ENCODE measurements at regions not wholly inside any gene's neighbourhood (a gene's known extent, or its start where the extent isn't known, plus 50 kb on each side); places are given as distances from the start of the nearest gene placed in this dataset.

- DNase-seq = peak; percentile 66
- TF ChIP-seq, protein P1, sequence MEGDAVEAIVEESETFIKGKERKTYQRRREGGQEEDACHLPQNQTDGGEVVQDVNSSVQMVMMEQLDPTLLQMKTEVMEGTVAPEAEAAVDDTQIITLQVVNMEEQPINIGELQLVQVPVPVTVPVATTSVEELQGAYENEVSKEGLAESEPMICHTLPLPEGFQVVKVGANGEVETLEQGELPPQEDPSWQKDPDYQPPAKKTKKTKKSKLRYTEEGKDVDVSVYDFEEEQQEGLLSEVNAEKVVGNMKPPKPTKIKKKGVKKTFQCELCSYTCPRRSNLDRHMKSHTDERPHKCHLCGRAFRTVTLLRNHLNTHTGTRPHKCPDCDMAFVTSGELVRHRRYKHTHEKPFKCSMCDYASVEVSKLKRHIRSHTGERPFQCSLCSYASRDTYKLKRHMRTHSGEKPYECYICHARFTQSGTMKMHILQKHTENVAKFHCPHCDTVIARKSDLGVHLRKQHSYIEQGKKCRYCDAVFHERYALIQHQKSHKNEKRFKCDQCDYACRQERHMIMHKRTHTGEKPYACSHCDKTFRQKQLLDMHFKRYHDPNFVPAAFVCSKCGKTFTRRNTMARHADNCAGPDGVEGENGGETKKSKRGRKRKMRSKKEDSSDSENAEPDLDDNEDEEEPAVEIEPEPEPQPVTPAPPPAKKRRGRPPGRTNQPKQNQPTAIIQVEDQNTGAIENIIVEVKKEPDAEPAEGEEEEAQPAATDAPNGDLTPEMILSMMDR (IDR thresholded peaks at IDR 0.05) = peak; percentile 83
Observed at GRCh38 chr21:38159355-38159754, 97.4 kb upstream of the KCNJ15 start.

DNA sequence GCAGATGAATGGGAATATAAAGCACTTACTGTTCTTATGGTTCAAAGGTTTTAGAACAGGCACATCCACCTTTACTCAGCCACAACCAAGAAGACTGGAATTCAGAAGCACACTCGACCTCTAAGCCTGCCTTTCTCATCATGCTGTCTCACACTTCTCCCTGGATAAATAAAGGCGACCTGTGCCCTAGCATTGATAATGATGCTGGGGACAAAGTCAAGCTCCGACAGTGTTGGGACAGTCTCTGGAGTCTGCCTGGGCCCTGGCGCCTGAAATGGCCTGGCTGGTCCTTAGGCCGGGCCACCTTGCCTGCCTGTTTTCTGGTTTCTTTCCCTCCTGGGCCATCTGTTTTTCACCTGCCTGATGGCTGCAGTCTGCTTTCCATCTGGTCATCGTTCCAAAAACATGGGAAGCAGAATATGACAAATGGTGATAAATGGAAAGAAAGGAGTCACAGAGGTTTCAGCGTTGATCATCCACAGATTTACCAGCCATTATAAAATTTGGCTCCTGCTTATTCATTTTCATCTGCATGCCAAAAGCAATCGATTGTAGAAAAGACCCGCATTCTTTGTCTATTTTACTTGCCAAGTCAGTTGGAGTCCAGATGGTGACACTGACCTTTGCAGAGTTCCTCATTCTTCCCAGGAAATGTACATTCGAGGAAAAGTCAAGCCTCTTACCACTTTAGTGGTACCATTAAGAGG is 91.2 kb upstream of the KCNJ15 start:
- H3K27me3 ChIP-seq = no peaks in the 10 kb centered on the region
- no peak overlapping the region for H3K27ac ChIP-seq
- TF ChIP-seq, protein P1 (IDR thresholded peaks at IDR 0.05) = no peak
- no peaks in the 10 kb centered on the region for H3K36me3 ChIP-seq
- H3K9me3 ChIP-seq = no peaks in the 10 kb centered on the region
- intact Hi-C loops (cut with DNase I) = no loop called here
- H3K4me3 ChIP-seq = no peak overlapping the region
- ATAC-seq (no peak), DNase-seq (no peak)
- H3K4me1 ChIP-seq = peaks cover 11% of the 10 kb centered on the region

More at GRCh38 chr21:38159355-38159754, 97.4 kb upstream of the KCNJ15 start:
- H3K4me1 ChIP-seq = no peaks in the 10 kb centered on the region
- H3K27ac ChIP-seq = no peak overlapping the region
- H3K9me3 ChIP-seq = no peaks in the 10 kb centered on the region
- H3K4me3 ChIP-seq = no peak overlapping the region
- no peaks in the 10 kb centered on the region for H3K36me3 ChIP-seq
- peak; percentile 94 for ATAC-seq
- peaks cover 11% of the 10 kb centered on the region for H3K27me3 ChIP-seq
- intact Hi-C loops (cut with DNase I) = no loop called here

- ATAC-seq (no peak), DNase-seq (no peak)
- intact Hi-C loops (cut with DNase I) = no loop called here
- no peaks in the 10 kb centered on the region for H3K36me3 ChIP-seq
- H3K27me3 ChIP-seq = no peaks in the 10 kb centered on the region
- peaks cover 16% of the 10 kb centered on the region for H3K4me1 ChIP-seq
- H3K4me3 ChIP-seq = no peak overlapping the region
- TF ChIP-seq, protein P1 (IDR thresholded peaks at IDR 0.05) = no peak
- no peak overlapping the region for H3K27ac ChIP-seq
- H3K9me3 ChIP-seq = no peaks in the 10 kb centered on the region
Observed at GRCh38 chr21:38166173-38166535, 90.6 kb upstream of the KCNJ15 start.

GRCh38 chr21:38167345-38167744 is 89.4 kb upstream of the KCNJ15 start:
- Histone ChIP-seq H3K4me1 (peaks cover 24% of the 10 kb centered on the region), H3K27ac (no peak overlapping the region), H3K27me3 (no peaks in the 10 kb centered on the region), H3K4me3 (no peak overlapping the region), H3K36me3 (no peaks in the 10 kb centered on the region), H3K9me3 (no peaks in the 10 kb centered on the region)
- intact Hi-C loops (cut with DNase I) = no loop called here
- DNase-seq = no peak
- TF ChIP-seq, protein P1 (IDR thresholded peaks at IDR 0.05) = no peak
- ATAC-seq = no peak

DNA sequence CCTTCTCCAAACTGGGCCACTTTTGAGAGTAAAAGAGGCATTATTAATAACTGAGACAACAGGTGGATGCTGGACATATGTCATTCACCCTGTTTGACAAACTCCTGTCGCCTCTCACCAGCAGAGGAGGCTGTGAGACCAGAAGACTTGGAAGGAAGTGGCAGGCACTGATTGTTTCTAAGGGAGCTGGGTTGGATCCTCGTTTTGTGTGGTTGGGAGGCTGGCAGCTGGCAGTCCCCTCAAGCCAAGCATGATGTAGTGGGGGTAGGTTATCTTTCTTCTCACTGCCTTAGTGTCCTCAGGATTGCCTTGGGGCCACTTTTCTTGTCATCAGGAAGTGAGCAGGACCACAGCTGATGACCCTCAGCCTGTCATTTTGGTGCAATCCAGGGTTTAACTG is 86.5 kb upstream of the KCNJ15 start:
- peak overlapping the region; percentile 20 for H3K27ac ChIP-seq
- intact Hi-C loops (cut with DNase I) = no loop called here
- peak; percentile 84 for ATAC-seq
- H3K4me3 ChIP-seq = no peak overlapping the region
- TF ChIP-seq, protein P1 (IDR thresholded peaks at IDR 0.05) = peak; percentile 50
- H3K4me1 ChIP-seq = peaks cover 24% of the 10 kb centered on the region
- no peak for DNase-seq
- no peaks in the 10 kb centered on the region for H3K27me3 ChIP-seq
- no peaks in the 10 kb centered on the region for H3K36me3 ChIP-seq
- H3K9me3 ChIP-seq = no peaks in the 10 kb centered on the region
